ENCODE measurements at regions not wholly inside any gene's neighbourhood (a gene's known extent, or its start where the extent isn't known, plus 50 kb on each side); places are given as distances from the start of the nearest gene placed in this dataset.

GRCh38 chr1:221886311-221886710 lies 144.4 kb upstream of the DUSP10 start:
- TF ChIP-seq CTCF (IDR thresholded peaks at IDR 0.05 in 8 of 11, conservative IDR thresholded peaks at IDR 0.05 in 3 of 11): no peak
- TF ChIP-seq POLR2AphosphoS5 (IDR thresholded peaks at IDR 0.05): no peak
- TF ChIP-seq POLR2A (IDR thresholded peaks at IDR 0.05): no peak
